GM12878 (cell line): ENCODE measurements at regions not wholly inside any gene's neighbourhood (a gene's known extent, or its start where the extent isn't known, plus 50 kb on each side); places are given as distances from the start of the nearest gene placed in this dataset.

Source experiments
- ATAC-seq: fragments of 200-7000 bp; cut with Tn5 transposase; 3 replicates; pipeline ENCODE4 v1.9.1; 2020; ENCODE audit warnings: mild to moderate bottlenecking, moderate library complexity
- BruUV-seq: library from RNA; stranded (reverse); fragments of 400-500 nt; replicated peaks from 2 replicates; lab custom pipeline; 2021; lab: Mats Ljungman, UMichigan
- CTCF ChIA-PET: fragments of 300-600 bp; sonication (Branson Sonifier 250); formaldehyde crosslinking; extraction: SDS; loops from one replicate; lab custom pipeline; 2021; ENCODE audit warnings: inconsistent platforms; lab: Yijun Ruan, JAX
- POLR2A ChIA-PET: fragments of 350-600 bp; formaldehyde crosslinking; extraction: SDS; loops from one replicate; lab custom pipeline; 2021; ENCODE audit warnings: inconsistent platforms; lab: Charles Lee
- RAD21 ChIA-PET: fragments of 300-600 bp; sonication (Branson Sonifier 250); formaldehyde crosslinking; loops from one replicate; lab custom pipeline; 2023; ENCODE audit warnings: antibody characterized with exemption; ENCODE audit not compliant: unreplicated experiment; lab: Charles Lee
- SMC1A ChIA-PET: fragments of 300-600 bp; sonication (Branson Sonifier 250); formaldehyde crosslinking; loops from one replicate; lab custom pipeline; 2023; ENCODE audit not compliant: unreplicated experiment, uncharacterized antibody; lab: Charles Lee
- DNase-seq: peaks from one replicate; pipeline ENCODE4 v3.0.0-alpha.2; 2011; ENCODE audit warnings: low read depth, low spot score
- FAIRE-seq: peaks from 3 replicates; lab custom pipeline; 2011; peaks lifted over from hg19 to GRCh38; lab: Jason Lieb, UNC
- H2AFZ ChIP-seq: 2 replicates; pipeline ENCODE4 v1.6.0; 2011; ENCODE audit warnings: low read depth, low read length, control low read depth; ENCODE audit not compliant: control insufficient read depth
- H3K27ac ChIP-seq: 2 replicates; pipeline ENCODE4 v1.5.1; 2011; ENCODE audit warnings: control low read depth; ENCODE audit not compliant: control insufficient read depth, insufficient read depth
- H3K27me3 ChIP-seq, 2 experiments: replicated peaks in 1 of 2; 2 replicates each; pipeline versions ENCODE4 v1.6.0 to v1.6.1; 2011; ENCODE audit warnings: low read length in 1 of 2; ENCODE audit not compliant: control insufficient read depth in 2 of 2, insufficient read depth in 2 of 2
- H3K36me3 ChIP-seq, 2 experiments: 2 replicates each; pipeline ENCODE4 v1.5.1; 2011; ENCODE audit warnings: low read length in 1 of 2; ENCODE audit not compliant: control insufficient read depth in 2 of 2, insufficient read depth in 2 of 2
- H3K4me1 ChIP-seq: 2 replicates; pipeline ENCODE4 v1.6.1; 2011; ENCODE audit warnings: mild to moderate bottlenecking, low read length, moderate library complexity, mixed read lengths; ENCODE audit not compliant: control insufficient read depth, insufficient read depth
- H3K4me2 ChIP-seq: 2 replicates; pipeline ENCODE4 v1.6.0; 2011; ENCODE audit warnings: control low read depth; ENCODE audit not compliant: control insufficient read depth, insufficient read depth
- H3K4me3 ChIP-seq: fragments of 200-600 bp; sonication (generic); 2 replicates; pipeline ENCODE4 v1.5.1; 2016
- H3K79me2 ChIP-seq: 2 replicates; pipeline ENCODE4 v1.6.0; 2011; ENCODE audit warnings: low read length; ENCODE audit not compliant: control insufficient read depth, insufficient read depth
- H3K9ac ChIP-seq: 2 replicates; pipeline ENCODE4 v1.8.0; 2011; ENCODE audit warnings: low read length, control low read depth, mixed read lengths; ENCODE audit not compliant: control insufficient read depth, insufficient read depth
- H3K9me3 ChIP-seq: replicated peaks from 3 replicates; pipeline ENCODE4 v1.5.1; 2011; ENCODE audit warnings: mild to moderate bottlenecking, low read length; ENCODE audit not compliant: control insufficient read depth, insufficient read depth
- H4K20me1 ChIP-seq: 2 replicates; pipeline ENCODE4 v1.6.0; 2011; ENCODE audit not compliant: control insufficient read depth, insufficient read depth
- BCL11A ChIP-seq: IDR thresholded peaks from 2 replicates; pipeline ENCODE4 v1.6.1; 2011; ENCODE audit warnings: low read depth, low read length
- BCL3 ChIP-seq: IDR thresholded peaks from 2 replicates; pipeline ENCODE4 v1.6.1; 2011; ENCODE audit warnings: borderline replicate concordance, low read depth, mild to moderate bottlenecking, moderate library complexity, low read length; ENCODE audit not compliant: insufficient read depth, poor library complexity, severe bottlenecking
- BHLHE40 ChIP-seq, 2 experiments: fragments of 450-650 bp in 1 of 2; IDR thresholded peaks; 2 replicates each; pipeline ENCODE4 v1.6.1; 2011 to 2017; ENCODE audit warnings: low read depth in 2 of 2, borderline replicate concordance in 1 of 2, improper control_type of control experiment in 1 of 2, low read length in 1 of 2, mild to moderate bottlenecking in 1 of 2
- BRCA1 ChIP-seq: IDR thresholded peaks from 2 replicates; pipeline ENCODE4 v1.6.1; 2011; ENCODE audit warnings: low read depth, low read length, improper control_type of control experiment
- CEBPB ChIP-seq, 2 experiments: fragments of 150-350 bp in 1 of 2; IDR thresholded peaks; 2 replicates each; pipeline ENCODE4 v1.6.1; 2012 to 2014; ENCODE audit warnings: low read depth in 2 of 2, low read length in 2 of 2, borderline replicate concordance in 1 of 2, inconsistent platforms in 1 of 2
- CHD2 ChIP-seq: IDR thresholded peaks from 2 replicates; pipeline ENCODE4 v1.6.1; 2011; ENCODE audit warnings: low read depth, low read length, improper control_type of control experiment, borderline replicate concordance
- HCFC1 ChIP-seq: fragments of 150-350 bp; IDR thresholded peaks from 2 replicates; pipeline ENCODE4 v1.6.1; 2014; ENCODE audit warnings: low read length
- JUNB ChIP-seq: IDR thresholded peaks from 2 replicates; pipeline ENCODE4 v1.6.1; 2016; ENCODE audit warnings: antibody characterized with exemption, mild to moderate bottlenecking
- KAT2A ChIP-seq: conservative IDR thresholded peaks from 2 replicates; pipeline ENCODE4 v1.6.1; 2011; ENCODE audit warnings: low read depth, low read length; ENCODE audit not compliant: control insufficient read depth
- KDM1A ChIP-seq: fragments of 200-600 bp; sonication (generic); IDR thresholded peaks from 2 replicates; pipeline ENCODE4 v1.6.1; 2016; ENCODE audit warnings: borderline replicate concordance
- MYC ChIP-seq: IDR thresholded peaks from 2 replicates; pipeline ENCODE4 v1.6.1; 2011; ENCODE audit warnings: mild to moderate bottlenecking, low read length, moderate library complexity, inconsistent platforms; ENCODE audit not compliant: insufficient read depth, insufficient replicate concordance, insufficient read length, severe bottlenecking
- PAX5 ChIP-seq: IDR thresholded peaks from 2 replicates; pipeline ENCODE4 v1.6.1; 2011; ENCODE audit warnings: low read depth, low read length, borderline replicate concordance
- RAD21 ChIP-seq: IDR thresholded peaks from 2 replicates; pipeline ENCODE4 v1.6.1; 2011; ENCODE audit warnings: mild to moderate bottlenecking, low read depth, low read length, moderate library complexity; ENCODE audit not compliant: insufficient read depth
- RCOR1 ChIP-seq: conservative IDR thresholded peaks from 2 replicates; pipeline ENCODE4 v1.6.1; 2012; ENCODE audit warnings: low read depth, low read length, improper control_type of control experiment
- SUZ12 ChIP-seq: fragments of 200-600 bp; sonication (generic); IDR thresholded peaks from one replicate; pipeline ENCODE4 v1.6.1; 2018; ENCODE audit warnings: antibody characterized with exemption, mild to moderate bottlenecking; ENCODE audit not compliant: unreplicated experiment
- TCF12 ChIP-seq: IDR thresholded peaks from 2 replicates; pipeline ENCODE4 v1.6.1; 2011; ENCODE audit warnings: low read depth, mild to moderate bottlenecking, low read length
- ZNF217 ChIP-seq: fragments of 450-650 bp; IDR thresholded peaks from 2 replicates; pipeline ENCODE4 v1.6.1; 2017; ENCODE audit warnings: antibody characterized with exemption, mild to moderate bottlenecking
- ZNF24 ChIP-seq: fragments of 450-650 bp; IDR thresholded peaks from 2 replicates; pipeline ENCODE4 v1.6.1; 2017; ENCODE audit warnings: antibody characterized with exemption, mild to moderate bottlenecking
- ZNF384 ChIP-seq: IDR thresholded peaks from 2 replicates; pipeline ENCODE4 v1.6.1; 2012; ENCODE audit warnings: low read depth, mild to moderate bottlenecking, low read length, improper control_type of control experiment, borderline replicate concordance
- WGBS: methylation state at CpG from one replicate; pipeline ENCODE4 v1.1.6; 2016; ENCODE audit warnings: low lambda C conversion rate; ENCODE audit not compliant: insufficient replicate concordance, insufficient coverage; ENCODE audit errors: missing lambda C conversion rate; 5-methylcytosine and 5-hydroxymethylcytosine counted together
- in situ Hi-C: fragments of 300-500 bp; cut with MboI; formaldehyde crosslinking; loops from 9 replicates; pipeline ENCODE4 v1.14.3; 2018; ENCODE audit warnings: mixed read lengths
- intact Hi-C: fragments of 100-400 bp; cut with micrococcal nuclease; formaldehyde crosslinking; loops from one replicate; pipeline ENCODE4 v1.14.2; 2022; ENCODE audit not compliant: unreplicated experiment

GRCh38 chr2:138355244-138355643 is 146.3 kb upstream of the SPOPL start:
- no peak overlapping the region for H3K4me3 ChIP-seq
- no peak overlapping the region for H2AFZ ChIP-seq
- intact Hi-C loops, result no loop called here
- no peaks in the 10 kb centered on the region for H4K20me1 ChIP-seq
- BruUV-seq, result no TSS peak
- RAD21 ChIA-PET, result interaction anchor here (1.4 kb wide), 1 partner anchor 20 kb away, joined by 4 read pairs; no protein-coding TSS in a partner anchor
- H3K9ac ChIP-seq, result no peak overlapping the region
- no peak for ATAC-seq
- H3K4me2 ChIP-seq, result no peak overlapping the region
- CTCF ChIA-PET, result no interaction called here
- no peak overlapping the region for H3K27ac ChIP-seq
- no peak for DNase-seq
- H3K27me3 ChIP-seq, result no peaks in the 10 kb centered on the region
- in situ Hi-C loops, result no loop called here
- WGBS, result 66% methylated on average over 2 of the region's 2 CpGs
- H3K36me3 ChIP-seq, result no peaks in the 10 kb centered on the region
- H3K4me1 ChIP-seq, result no peaks in the 10 kb centered on the region
- no peaks in the 10 kb centered on the region for H3K79me2 ChIP-seq
- SMC1A ChIA-PET, result no interaction called here
- POLR2A ChIA-PET, result no interaction called here
- H3K9me3 ChIP-seq, result no peaks in the 10 kb centered on the region
- FAIRE-seq, result no peak
- no peak for TF ChIP-seq JUNB
- TF ChIP-seq BRCA1, result no peak
- TF ChIP-seq CEBPB (IDR thresholded peaks at IDR 0.05; ENCODE audit: borderline replicate concordance in 1 of 2, low read depth in 2 of 2, low read length in 2 of 2), result no peak
- no peak for TF ChIP-seq SUZ12
- no peak for TF ChIP-seq BCL11A
- no peak for TF ChIP-seq RCOR1
- TF ChIP-seq ZNF24, result no peak
- no peak for TF ChIP-seq ZNF217
- TF ChIP-seq RAD21, result no peak
- TF ChIP-seq, all 136 proteins: peak for 0

GRCh38 chr2:138356178-138356577 is 145.4 kb upstream of the SPOPL start:
- Histone ChIP-seq H3K9ac (no peak overlapping the region), H3K4me1 (no peaks in the 10 kb centered on the region), H3K79me2 (no peaks in the 10 kb centered on the region), H3K27ac (no peak overlapping the region), H2AFZ (no peak overlapping the region), H4K20me1 (no peaks in the 10 kb centered on the region), H3K4me3 (no peak overlapping the region), H3K27me3 (no peaks in the 10 kb centered on the region), H3K9me3 (no peaks in the 10 kb centered on the region), H3K36me3 (no peaks in the 10 kb centered on the region), H3K4me2 (no peak overlapping the region)
- FAIRE-seq, result no peak
- WGBS, result 44% methylated on average over 4 of the region's 4 CpGs
- intact Hi-C loops (no loop called here), in situ Hi-C loops (no loop called here)
- ChIA-PET CTCF (interaction anchor here (0.9 to 1.5 kb wide), 3 partner anchors 9 to 19 kb away, joined by 3 to 4 read pairs (median 4); no protein-coding TSS in a partner anchor), RAD21 (interaction anchor here (1.4 kb wide), 1 partner anchor 19 kb away, joined by 4 read pairs; no protein-coding TSS in a partner anchor), POLR2A (no interaction called here), SMC1A (interaction anchor here (0.7 to 1.3 kb wide), 4 partner anchors 12 to 950 kb away, joined by 3 to 4 read pairs (median 4); no protein-coding TSS in a partner anchor)
- ATAC-seq, result no peak
- BruUV-seq, result no TSS peak
- DNase-seq, result no peak
- TF ChIP-seq JUNB, result no peak
- no peak for TF ChIP-seq HCFC1
- no peak for TF ChIP-seq ZNF384
- TF ChIP-seq BHLHE40 (IDR thresholded peaks at IDR 0.05; ENCODE audit: borderline replicate concordance in 1 of 2, low read depth in 2 of 2, low read length in 1 of 2), result no peak
- TF ChIP-seq MYC, result no peak
- no peak for TF ChIP-seq KDM1A
- no peak for TF ChIP-seq CHD2
- TF ChIP-seq PAX5, result no peak
- no peak for TF ChIP-seq TCF12
- no peak for TF ChIP-seq BCL3
- no peak for TF ChIP-seq KAT2A
